Vagina (tissue), 2 donors: ENCODE measurements at regions not wholly inside any gene's neighbourhood (a gene's known extent, or its start where the extent isn't known, plus 50 kb on each side); places are given as distances from the start of the nearest gene placed in this dataset.

Experiments used
- CTCF ChIP-seq, 3 experiments: fragments of 450-650 bp in 2 of 3; fragments of 200-600 bp in 1 of 3; sonication (generic) in 1 of 3; IDR thresholded peaks; one replicate each; pipeline ENCODE4 v1.5.1; 2017 to 2019; ENCODE audit warnings: antibody characterized with exemption in 3 of 3, mild to moderate bottlenecking in 2 of 3, moderate library complexity in 2 of 3
- POLR2AphosphoS5 ChIP-seq, 2 donors: sonication (generic); formaldehyde crosslinking; IDR thresholded peaks; one replicate each; pipeline ENCODE4 v1.9.0; 2017; ENCODE audit warnings: antibody characterized with exemption in 2 of 2, mild to moderate bottlenecking in 2 of 2, low read depth in 1 of 2; ENCODE audit not compliant: insufficient read depth in 1 of 2

DNA sequence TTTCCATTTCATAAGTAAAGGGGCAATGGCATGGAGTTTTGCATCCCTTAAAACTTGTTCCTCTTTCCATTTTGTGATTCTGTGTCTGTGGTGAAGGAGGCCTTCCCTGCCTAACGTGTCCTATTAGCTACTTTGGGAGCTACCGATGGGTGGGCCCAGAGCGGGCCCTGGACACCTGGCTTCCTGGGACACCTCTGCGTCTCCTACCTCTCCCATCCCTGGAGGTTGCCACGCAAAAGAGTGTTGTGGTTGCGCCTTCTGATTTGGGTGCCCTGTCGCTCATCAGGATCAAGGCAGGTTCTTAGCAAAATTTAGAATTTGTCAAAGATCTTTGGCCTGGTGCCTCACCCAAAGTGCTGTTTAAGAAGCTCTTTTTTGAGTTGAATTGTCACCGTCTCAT, 116.4 kb upstream of the CACNA1E start:
- TF ChIP-seq CTCF (IDR thresholded peaks at IDR 0.05) = no peak
- TF ChIP-seq POLR2AphosphoS5 (IDR thresholded peaks at IDR 0.05; ENCODE audit: insufficient read depth in 1 of 2, low read depth in 1 of 2) = no peak
